ENCODE measurements at regions not wholly inside any gene's neighbourhood (a gene's known extent, or its start where the extent isn't known, plus 50 kb on each side); places are given as distances from the start of the nearest gene placed in this dataset.
"Not testable (repeated sequence)": the region's sequence is repeated elsewhere in the genome, so short reads cannot be mapped to it uniquely, and the experiment has no call there.

DNA sequence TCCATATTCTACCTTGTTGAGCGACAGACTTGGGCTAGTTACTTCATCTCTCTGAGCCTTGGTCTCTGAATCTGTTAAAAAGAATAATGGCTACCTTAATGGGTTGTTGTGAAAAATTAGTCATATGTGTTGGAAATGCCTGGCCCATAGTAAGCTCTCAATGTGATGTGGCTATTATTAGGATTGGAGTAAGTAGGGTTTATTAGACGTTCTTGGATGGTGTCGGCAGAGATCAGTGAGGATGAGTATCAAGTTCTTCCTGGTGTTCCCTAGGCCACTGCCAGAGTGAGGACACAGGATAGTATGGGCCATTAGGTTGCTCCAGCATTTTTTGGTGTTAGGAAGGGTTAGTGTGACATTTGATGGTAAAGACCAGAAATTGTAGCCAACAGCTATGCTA lies 121.1 kb upstream of the DUSP10 start:
- Histone ChIP-seq H3K4me3 (no peak overlapping the region), H3K27ac (peak overlapping the region; percentile 73 to 80 (median 79)), H3K9me3 (no peaks in the 10 kb centered on the region), H3K4me1 (peaks cover 12 to 17% of the 10 kb centered on the region in 2 donors), H3K36me3 (no peaks in the 10 kb centered on the region), H3K27me3 (no peaks in the 10 kb centered on the region)
- intact Hi-C loops (cut with DNase I; ENCODE audit: low total_unique reads) (loop anchor here (2.0 kb wide), 2 partner anchors 24 to 120 kb away; partner anchors contain the start of gene DUSP10), in situ Hi-C loops (cut with MboI; ENCODE audit: low sequenced_read_pairs in 4 of 4) (no loop called here)
- DNase-seq (peak; percentile 55 to 61), ATAC-seq (peak; percentile 95 to 97)
- TF ChIP-seq, protein P1, sequence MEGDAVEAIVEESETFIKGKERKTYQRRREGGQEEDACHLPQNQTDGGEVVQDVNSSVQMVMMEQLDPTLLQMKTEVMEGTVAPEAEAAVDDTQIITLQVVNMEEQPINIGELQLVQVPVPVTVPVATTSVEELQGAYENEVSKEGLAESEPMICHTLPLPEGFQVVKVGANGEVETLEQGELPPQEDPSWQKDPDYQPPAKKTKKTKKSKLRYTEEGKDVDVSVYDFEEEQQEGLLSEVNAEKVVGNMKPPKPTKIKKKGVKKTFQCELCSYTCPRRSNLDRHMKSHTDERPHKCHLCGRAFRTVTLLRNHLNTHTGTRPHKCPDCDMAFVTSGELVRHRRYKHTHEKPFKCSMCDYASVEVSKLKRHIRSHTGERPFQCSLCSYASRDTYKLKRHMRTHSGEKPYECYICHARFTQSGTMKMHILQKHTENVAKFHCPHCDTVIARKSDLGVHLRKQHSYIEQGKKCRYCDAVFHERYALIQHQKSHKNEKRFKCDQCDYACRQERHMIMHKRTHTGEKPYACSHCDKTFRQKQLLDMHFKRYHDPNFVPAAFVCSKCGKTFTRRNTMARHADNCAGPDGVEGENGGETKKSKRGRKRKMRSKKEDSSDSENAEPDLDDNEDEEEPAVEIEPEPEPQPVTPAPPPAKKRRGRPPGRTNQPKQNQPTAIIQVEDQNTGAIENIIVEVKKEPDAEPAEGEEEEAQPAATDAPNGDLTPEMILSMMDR (IDR thresholded peaks at IDR 0.05 in 4 of 5, conservative IDR thresholded peaks at IDR 0.05 in 1 of 5): no peak
- no peak for TF ChIP-seq POLR2A (IDR thresholded peaks at IDR 0.05)

DNA sequence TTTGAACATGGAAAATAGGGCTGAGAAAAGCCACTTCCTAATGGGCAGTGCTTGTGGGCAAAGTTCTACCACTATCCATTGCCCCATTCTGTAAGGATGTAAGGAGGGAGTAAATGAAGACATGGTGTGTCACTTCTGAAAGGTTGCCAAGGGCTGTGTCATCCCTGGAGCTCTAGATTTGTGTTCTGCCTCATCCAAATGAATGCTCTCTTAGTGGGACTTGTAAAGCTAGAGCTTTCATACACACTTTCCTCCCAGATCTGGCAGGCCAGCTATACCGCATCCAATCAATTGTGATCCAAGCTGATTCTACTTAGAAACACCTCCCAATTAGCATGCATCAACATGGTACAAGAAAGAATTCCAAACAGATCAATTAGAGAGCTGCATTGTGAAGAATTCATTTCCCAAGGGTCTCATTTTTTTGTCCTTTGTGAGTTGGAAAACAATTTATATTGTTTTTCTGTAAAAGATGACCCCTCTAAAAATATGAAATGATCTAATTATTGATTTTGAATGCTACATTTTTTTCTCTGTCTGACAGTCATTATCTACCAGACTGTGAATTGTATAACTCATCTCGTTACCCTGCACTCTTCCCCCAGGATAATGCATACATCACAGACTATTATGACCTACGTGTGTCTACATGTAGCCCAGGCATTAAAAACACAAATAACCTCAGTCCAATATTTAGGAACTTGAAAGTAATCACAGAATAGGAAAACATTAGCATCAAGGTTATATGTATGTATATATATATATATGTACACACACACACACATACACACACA lies 117.1 kb upstream of the DUSP10 start:
- Histone ChIP-seq H3K27ac (no peak overlapping the region), H3K36me3 (no peaks in the 10 kb centered on the region), H3K4me3 (no peak overlapping the region), H3K4me1 (peaks cover 12 to 17% of the 10 kb centered on the region in 2 donors), H3K27me3 (no peaks in the 10 kb centered on the region), H3K9me3 (no peaks in the 10 kb centered on the region)
- no peak for TF ChIP-seq POLR2A (IDR thresholded peaks at IDR 0.05)
- TF ChIP-seq, protein P1 (IDR thresholded peaks at IDR 0.05 in 4 of 5, conservative IDR thresholded peaks at IDR 0.05 in 1 of 5): no peak
- intact Hi-C loops (cut with DNase I; ENCODE audit: low total_unique reads) (no loop called here), in situ Hi-C loops (cut with MboI; ENCODE audit: low sequenced_read_pairs in 4 of 4) (no loop called here)
- peak in 1 of 2 donors; percentile 56 for DNase-seq
- ATAC-seq: peak; percentile 61 to 70

DNA sequence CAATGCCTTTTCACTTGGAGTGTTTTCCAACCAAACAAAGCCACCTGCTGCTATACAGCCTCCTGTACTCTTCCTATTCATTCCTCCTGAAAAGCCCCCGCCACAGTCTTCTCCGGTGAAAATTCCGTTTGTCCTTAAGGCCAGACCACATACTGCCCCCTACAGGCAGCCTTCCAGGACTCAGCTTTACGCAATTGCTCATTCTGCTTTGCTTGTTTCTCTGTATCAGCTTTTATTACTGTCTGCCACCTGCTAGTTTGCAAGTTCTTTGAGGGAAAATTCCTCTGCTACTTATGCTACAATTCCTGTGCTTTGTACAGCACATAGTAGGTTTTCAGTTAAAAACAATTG lies 115.2 kb upstream of the DUSP10 start:
- in situ Hi-C loops (cut with MboI; ENCODE audit: low sequenced_read_pairs in 4 of 4); H3K27me3 ChIP-seq; DNase-seq; H3K4me3 ChIP-seq; ATAC-seq; H3K9me3 ChIP-seq; H3K36me3 ChIP-seq; intact Hi-C loops (cut with DNase I; ENCODE audit: low total_unique reads); H3K27ac ChIP-seq; H3K4me1 ChIP-seq: not testable (repeated sequence)

DNA sequence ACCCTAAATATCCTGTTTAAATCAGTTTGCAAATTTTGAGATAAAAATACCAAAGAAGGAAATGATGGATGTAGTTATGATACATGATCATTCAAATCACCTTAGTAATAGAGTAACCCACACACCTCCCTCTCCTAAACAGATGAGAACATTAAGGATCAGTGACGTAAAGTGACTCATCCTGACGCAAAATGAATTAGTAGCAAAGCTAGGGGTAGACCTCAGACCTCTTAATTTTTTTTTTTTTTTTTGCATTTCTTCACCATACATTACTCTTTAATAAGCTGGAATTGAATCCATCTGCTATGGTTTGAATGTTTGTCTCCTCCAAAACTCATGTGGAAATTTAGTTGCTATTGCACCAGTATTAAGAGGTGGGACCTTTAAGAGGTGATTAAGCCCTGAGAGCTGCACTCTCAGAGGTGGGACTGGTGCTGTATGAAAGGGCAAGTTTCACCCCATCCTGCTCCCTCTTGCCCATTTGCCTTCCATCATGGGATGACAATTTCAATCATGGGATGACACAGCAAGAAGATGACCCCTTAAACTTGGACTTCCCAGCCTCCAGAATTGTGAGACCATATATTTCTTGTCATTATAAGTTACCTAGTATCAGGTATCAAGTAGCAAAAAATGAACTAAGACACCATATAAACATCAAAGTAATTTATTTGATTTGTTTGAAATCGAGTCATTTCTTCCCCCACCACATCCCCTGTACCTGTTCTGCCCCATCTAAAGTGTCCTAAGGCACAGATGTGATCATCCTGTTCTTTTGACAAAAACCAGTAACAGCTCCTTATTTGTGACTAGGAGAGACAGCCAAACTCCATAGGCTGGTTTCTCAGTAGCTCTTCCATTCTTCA lies 114.6 kb upstream of the DUSP10 start:
- Histone ChIP-seq H3K36me3 (no peaks in the 10 kb centered on the region), H3K4me3 (no peak overlapping the region), H3K27me3 (no peaks in the 10 kb centered on the region), H3K27ac (no peak overlapping the region), H3K4me1 (peaks cover 0 to 3% of the 10 kb centered on the region in 2 donors), H3K9me3 (no peaks in the 10 kb centered on the region)
- ATAC-seq (no peak), DNase-seq (no peak)
- TF ChIP-seq POLR2A (IDR thresholded peaks at IDR 0.05): no peak
- TF ChIP-seq, protein P1 (IDR thresholded peaks at IDR 0.05 in 4 of 5, conservative IDR thresholded peaks at IDR 0.05 in 1 of 5): no peak
- intact Hi-C loops (cut with DNase I; ENCODE audit: low total_unique reads): no loop called here
- in situ Hi-C loops (cut with MboI; ENCODE audit: low sequenced_read_pairs in 4 of 4): no loop called here

DNA sequence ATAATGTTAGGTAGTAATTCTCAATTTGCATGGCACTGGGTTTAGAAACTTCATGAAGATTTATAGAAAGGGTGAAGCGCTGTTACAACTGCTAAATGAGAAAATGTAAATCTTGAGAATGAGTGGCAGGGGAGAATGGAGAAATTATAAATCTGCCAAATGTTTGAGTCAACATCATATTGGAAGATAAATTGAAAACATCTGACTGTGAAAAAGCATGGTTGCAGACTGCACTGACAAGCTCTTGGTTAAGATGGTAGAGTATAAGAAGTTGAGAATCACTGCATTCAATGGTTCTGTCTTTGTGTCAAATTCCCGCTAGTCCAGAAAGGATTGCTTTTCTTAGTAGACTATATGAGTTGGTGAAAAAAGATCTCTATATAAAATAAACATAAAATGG lies 113.3 kb upstream of the DUSP10 start:
- TF ChIP-seq, protein P1 (IDR thresholded peaks at IDR 0.05 in 4 of 5, conservative IDR thresholded peaks at IDR 0.05 in 1 of 5): no peak
- no peak for TF ChIP-seq POLR2A (IDR thresholded peaks at IDR 0.05)
- Histone ChIP-seq H3K4me3 (no peak overlapping the region), H3K4me1 (peaks cover 0 to 3% of the 10 kb centered on the region in 2 donors), H3K27ac (no peak overlapping the region), H3K9me3 (no peaks in the 10 kb centered on the region), H3K36me3 (no peaks in the 10 kb centered on the region), H3K27me3 (no peaks in the 10 kb centered on the region)
- ATAC-seq: no peak
- in situ Hi-C loops (cut with MboI; ENCODE audit: low sequenced_read_pairs in 4 of 4): no loop called here
- intact Hi-C loops (cut with DNase I; ENCODE audit: low total_unique reads): no loop called here
- no peak for DNase-seq
